HG03469 (cell line): ENCODE measurements at regions not wholly inside any gene's neighbourhood (a gene's known extent, or its start where the extent isn't known, plus 50 kb on each side); places are given as distances from the start of the nearest gene placed in this dataset.
A peak's percentile ranks its signal among the peaks of the same experiment; 100 is the strongest.
"Not testable (repeated sequence)": the region's sequence is repeated elsewhere in the genome, so short reads cannot be mapped to it uniquely, and the experiment has no call there.

Experiments used
- ATAC-seq: cut with Tn5 transposase; IDR thresholded peaks from one replicate; pipeline ENCODE4 v1.9.1; 2021; ENCODE audit warnings: mild to moderate bottlenecking, moderate library complexity, moderate number of reproducible peaks; ENCODE audit not compliant: unreplicated experiment

DNA sequence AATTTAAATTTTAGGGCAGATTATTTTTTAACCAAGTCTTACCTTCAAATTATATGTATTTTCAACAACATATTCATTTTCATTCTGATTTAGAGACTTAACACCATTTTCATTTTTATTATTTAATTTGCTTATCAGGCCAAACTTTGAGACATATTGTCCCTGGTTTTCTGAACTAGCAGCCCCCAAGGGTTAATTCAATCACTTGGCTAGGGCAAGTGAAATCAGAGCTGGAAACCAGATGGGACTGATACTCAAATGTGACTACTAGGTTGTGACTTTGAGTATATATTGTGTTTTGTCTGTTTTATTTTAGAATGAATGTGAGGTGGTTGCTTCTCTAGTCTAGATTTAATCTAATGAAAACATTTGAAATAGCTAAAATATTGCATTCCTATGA lies 198.9 kb upstream of the PTGFR start:
- ATAC-seq, result no peak

DNA sequence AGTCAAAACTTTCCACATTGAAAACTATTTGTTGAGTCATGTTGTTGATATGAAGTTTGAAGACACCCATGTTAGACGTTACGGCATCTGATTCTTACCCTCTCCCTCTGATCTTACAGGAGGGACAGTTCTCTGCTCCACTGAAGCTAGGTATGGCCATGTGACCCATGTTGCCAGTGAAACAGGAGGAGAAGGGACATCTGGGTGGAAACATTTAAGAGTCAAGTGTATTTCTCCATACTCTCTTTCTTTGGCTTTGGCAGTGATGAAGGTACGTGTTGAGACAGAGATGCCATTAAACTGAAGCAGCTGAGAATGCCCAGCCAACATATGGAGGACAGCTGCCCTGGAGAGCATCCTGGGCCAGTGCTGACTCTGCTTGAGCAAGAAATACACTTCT lies 198.4 kb upstream of the PTGFR start:
- ATAC-seq, result no peak

DNA sequence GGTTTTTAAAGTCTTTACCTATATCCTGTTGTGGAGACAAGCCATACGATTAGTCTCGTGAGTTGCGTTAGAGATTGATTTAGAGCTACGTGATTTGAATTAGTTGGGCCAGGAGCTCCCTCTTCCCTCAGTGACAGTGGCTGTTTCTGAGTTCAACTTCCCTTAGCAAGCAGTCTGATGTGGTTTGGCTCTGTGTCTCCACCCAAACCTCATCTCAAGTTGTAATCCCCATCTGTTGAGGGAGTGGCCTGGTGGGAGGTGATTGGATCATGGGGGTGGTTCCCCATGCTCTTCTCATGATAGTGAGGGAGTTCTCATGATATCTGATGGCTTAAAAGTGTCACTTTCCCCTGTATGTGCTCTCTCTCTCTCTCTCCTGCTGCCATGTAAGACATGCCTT lies 192.9 kb upstream of the PTGFR start:
- no peak for ATAC-seq

- ATAC-seq, result no peak
These were observed 192.4 kb upstream of the PTGFR start for GRCh38 chr1:78298349-78298748.

- no peak for ATAC-seq
These were observed 189.6 kb upstream of the PTGFR start for GRCh38 chr1:78301141-78301540.

GRCh38 chr1:78303620-78304019 lies 187.2 kb upstream of the PTGFR start:
- no peak for ATAC-seq

GRCh38 chr1:78304341-78304740 lies 186.4 kb upstream of the PTGFR start:
- ATAC-seq, result no peak

DNA sequence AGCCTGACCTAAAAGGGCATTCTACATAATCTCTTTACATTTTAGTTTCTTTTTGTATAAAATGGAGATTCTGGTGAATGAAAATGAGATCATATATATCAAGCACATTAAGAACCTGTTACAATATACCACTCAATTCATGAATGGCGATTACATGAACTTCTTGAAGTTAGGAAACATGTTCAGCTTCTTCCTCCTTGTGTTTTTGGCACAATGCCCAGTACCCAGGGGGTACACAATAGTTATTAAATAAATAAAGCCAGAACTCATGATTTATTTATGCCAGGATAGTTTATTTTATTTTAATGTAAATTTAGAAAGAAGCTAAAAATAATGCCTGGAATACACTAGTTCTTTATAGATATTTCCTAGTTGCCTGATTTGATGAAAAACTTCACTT lies 186.0 kb upstream of the PTGFR start:
- no peak for ATAC-seq

DNA sequence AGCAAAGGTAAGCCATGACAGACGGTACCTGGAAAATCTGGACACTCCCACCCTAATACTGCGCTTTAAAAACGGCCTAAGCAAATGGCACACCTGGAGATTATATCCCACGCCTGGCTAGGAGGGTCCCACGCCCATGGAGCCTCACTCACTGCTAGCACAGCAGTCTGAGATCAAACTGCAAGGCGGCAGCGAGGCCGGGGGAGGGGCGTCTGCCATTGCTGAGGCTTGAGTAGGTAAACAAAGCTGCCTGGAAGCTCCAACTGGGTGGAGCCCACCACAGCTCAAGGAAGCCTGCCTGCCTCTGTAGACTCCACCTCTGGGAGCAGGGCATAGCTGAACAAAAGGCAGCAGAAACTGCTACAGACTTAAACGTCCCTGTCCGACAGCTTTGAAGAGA lies 180.5 kb upstream of the PTGFR start:
- not testable (repeated sequence) for ATAC-seq

GRCh38 chr1:78318011-78318410 lies 172.8 kb upstream of the PTGFR start:
- no peak for ATAC-seq

GRCh38 chr1:78319603-78320002 lies 171.2 kb upstream of the PTGFR start:
- no peak for ATAC-seq

GRCh38 chr1:78322928-78323680 lies 167.7 kb upstream of the PTGFR start:
- ATAC-seq, result no peak

DNA sequence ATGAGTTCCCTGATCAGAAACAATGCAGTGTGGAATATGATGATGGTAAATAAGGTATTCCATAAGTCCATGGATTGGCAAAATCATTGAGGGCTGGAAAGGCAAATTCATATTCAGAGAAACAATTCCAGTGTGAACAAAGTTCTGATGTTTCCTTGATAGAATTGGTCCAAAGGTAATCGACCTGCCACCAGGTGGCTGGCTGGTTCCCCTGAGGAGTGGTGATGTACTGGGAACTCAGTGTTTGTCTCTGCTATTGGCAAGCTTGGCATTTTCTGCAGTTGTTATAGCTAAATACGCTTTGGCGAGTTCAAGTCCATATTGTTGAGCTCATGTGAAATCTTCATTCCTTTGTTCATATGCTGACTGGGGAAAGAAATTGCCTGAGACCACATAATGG lies 165.5 kb upstream of the PTGFR start:
- ATAC-seq, result no peak

DNA sequence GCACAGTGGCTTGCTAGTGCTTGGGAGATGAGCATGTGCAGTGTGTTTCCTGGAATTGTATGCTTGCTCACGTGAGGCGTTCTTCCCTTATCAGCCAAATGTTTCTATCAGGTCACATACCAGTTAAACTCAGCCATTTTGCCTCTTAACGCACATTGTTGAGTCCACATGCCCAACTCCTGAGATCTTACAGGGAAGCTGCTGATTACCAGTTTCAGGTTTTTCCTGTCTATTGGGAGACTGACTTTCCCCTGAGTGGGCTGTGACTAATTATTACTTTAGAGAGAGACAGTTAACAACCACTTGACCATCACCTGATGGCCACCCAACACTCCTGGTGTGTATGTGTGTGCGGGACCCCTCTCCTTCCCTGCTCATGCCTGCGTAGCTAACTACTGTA lies 161.3 kb upstream of the PTGFR start:
- no peak for ATAC-seq

- ATAC-seq, result no peak
These were observed 159.0 kb upstream of the PTGFR start for GRCh38 chr1:78331799-78332198.

- ATAC-seq, result peak; percentile 95
These were observed 157.3 kb upstream of the PTGFR start for GRCh38 chr1:78333502-78333901.

DNA sequence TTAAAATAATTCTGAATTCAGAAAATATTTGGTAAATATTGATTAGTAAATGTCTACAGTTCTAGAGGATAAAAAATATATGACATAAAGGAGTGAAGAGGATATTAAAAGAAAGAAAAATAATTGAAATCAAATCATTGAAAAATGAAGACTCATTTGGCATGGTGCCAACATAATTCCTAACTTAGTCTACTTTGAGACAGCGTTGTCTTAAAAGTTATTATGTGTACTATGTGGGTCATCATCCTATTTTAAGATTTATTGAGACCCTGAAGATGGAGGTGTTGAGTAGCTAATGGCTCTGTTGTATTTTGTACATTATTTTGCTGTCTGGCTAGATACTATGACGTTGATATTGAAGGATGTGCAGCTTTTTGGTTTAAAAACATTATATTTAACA lies 156.7 kb upstream of the PTGFR start:
- ATAC-seq, result no peak

- no peak for ATAC-seq
These were observed 155.8 kb upstream of the PTGFR start for GRCh38 chr1:78334952-78335351.

GRCh38 chr1:78336751-78337150 lies 154.0 kb upstream of the PTGFR start:
- not testable (repeated sequence) for ATAC-seq

DNA sequence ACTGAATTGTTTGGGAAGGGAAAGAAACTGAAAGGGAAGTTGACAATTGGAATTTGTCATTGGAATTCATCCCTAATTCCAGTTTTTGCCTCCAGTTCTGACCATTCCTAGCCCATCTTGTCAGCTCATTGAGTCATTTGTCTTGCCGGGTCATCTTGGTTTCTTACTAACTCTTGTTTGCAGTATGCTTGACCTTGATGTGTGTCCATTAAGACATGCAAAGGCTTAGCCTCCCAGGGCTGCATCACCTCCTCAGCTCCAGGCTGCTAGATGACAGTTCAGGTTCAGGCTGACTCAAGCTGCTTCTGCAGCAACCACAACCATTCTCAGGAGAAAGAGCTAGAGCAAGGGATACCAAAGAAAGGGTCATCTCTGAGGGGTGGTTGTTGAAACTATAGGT lies 151.3 kb upstream of the PTGFR start:
- no peak for ATAC-seq

- ATAC-seq, result no peak
These were observed 150.8 kb upstream of the PTGFR start for GRCh38 chr1:78340006-78340405.

GRCh38 chr1:78348496-78349284 lies 142.1 kb upstream of the PTGFR start:
- ATAC-seq, result no peak
